ENCODE measurements at regions not wholly inside any gene's neighbourhood (a gene's known extent, or its start where the extent isn't known, plus 50 kb on each side); places are given as distances from the start of the nearest gene placed in this dataset.

GRCh38 chr11:81089242-81089641 is 1644.4 kb downstream of the FAM181B start:
- DNase-seq = no peak

DNA sequence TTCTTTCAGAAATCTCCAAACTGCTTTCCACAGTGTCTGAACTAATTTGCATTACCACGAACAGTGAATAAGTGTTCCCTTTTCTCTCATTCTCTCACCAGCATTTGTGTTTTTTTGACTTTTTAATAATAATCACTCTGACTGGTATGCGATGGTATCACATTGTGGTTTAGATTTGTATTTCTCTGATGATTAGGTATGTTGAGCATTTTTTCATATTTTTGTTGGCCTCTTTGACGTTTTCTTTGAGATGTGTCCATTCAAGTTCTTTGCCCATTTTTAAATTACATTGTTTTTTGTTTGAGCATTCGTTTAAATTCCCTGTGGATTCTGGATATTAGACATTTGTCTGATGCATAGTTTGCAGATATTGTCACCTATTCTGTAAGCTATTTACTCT is 1639.6 kb upstream of the TENM4 start:
- DNase-seq = no peak

- no peak for DNase-seq
Measured at GRCh38 chr11:81072273-81072672, 1631.4 kb upstream of the TENM4 start.

GRCh38 chr11:81071606-81072005 is 1630.8 kb upstream of the TENM4 start:
- DNase-seq = no peak

DNA sequence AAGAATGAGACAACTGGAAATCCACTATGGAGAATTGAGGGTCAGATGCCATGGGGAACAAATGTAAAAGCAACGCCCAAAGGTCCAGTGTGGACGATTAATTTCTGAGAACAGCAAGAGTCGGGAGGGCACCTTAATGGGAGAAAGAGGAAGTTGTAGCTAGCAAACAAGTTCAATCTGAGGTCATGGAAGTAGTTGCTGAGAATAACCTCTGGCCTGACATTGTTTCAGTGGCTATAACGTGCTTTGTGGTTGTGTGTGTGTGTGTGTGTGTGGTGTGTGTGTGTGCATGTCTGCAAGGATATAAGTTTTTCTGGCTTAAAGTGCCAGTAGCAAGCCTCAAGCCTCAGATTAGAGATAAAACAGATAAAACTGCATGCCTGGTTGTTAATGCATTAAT is 1630.1 kb upstream of the TENM4 start:
- no peak for DNase-seq

DNA sequence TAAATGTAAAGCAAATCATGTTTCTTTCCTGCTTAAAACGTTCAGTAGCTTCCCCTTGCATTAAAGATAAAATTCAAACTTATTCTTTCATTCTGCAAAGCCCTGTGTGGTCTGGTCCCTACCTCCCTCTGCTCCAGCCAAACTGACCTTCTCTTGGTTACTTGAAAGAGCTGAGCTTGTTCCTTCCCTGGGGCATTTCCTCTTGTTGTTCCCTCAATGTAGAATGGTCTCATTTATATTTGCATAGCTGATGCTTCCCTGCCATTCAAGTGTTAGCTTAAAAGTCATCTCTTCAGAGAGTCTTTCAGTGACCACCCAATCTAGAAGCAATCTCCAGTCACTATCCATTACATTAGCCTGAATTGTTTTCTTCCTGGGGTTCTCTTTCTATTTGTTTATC is 1618.5 kb upstream of the TENM4 start:
- no peak for DNase-seq

DNA sequence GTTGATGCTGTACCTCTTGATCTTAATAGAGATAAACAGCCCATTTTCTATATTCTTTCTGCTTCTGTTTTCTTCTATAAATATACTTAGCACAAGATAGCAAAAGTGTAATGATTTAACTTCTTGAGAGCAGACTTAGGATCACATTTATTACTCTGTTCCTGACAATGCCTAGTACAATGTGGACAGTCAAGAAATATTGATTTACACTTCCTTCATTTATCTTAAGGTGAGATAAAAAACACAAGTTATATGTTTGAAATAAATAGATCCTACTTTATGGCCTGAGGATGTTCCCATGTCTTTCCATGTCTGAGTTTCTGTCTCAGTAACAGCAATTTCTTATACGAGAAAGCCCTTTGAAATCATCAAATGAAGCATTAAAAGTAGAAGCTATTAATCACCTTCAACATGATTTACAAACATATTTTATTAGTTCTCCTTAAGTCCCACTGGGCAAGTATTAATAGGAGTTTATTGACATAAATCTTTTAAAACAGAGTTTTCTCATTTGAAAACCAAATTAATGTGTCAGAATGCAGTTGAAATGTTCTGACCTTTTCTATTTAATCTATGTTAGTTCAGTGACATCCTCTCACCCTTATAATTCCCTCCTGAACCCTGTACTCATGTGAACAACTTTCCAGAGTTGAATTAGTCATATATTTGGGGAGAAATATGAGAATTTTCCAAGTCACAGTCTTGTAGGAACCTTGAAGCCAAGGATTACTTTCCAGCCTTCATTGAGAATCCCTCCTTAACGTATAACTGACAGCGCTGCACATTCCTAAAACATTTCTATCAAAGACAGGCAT is 1611.7 kb upstream of the TENM4 start:
- no peak for DNase-seq

- DNase-seq = no peak
Measured at GRCh38 chr11:81039916-81040524, 1599.2 kb upstream of the TENM4 start.

GRCh38 chr11:81036168-81036870 is 1595.5 kb upstream of the TENM4 start:
- no peak for DNase-seq

DNA sequence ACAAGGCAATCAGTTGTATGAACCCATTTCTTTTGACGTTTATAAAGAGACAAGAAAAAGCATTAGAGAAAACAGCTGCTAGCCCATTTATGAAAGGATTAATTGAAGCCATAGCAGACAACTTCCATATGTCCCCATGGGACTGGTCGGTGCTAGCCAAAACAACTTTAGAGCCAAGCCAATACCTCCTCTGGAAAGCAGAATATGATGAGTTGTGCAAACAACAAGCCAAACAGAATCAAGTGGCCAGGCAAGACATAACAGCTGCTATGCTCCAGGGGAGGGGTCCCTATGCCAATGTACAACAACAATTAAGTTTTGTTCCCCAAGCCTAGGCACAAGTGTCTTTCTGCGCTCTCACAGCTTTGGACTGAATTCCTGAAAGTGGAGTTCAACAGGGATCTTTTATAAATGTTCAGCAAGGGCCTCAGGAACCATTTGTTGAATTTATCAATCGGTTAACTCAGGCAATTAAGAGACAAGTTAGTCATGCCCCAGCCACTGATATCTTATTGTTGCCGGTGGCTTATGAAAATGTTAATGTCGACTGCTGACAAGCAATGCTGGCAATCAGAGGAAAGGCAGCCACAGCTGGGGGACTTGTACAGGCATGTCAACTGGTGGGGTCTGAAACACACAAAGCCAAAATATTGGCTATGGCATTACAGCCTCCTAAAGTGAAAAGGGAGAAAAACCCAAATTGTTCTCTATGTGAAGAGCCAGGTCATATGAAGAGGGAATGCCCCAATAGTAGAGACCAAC is 1593.1 kb upstream of the TENM4 start:
- DNase-seq = peak; percentile 15

- DNase-seq = no peak
Measured at GRCh38 chr11:81032906-81033305, 1592.1 kb upstream of the TENM4 start.

DNA sequence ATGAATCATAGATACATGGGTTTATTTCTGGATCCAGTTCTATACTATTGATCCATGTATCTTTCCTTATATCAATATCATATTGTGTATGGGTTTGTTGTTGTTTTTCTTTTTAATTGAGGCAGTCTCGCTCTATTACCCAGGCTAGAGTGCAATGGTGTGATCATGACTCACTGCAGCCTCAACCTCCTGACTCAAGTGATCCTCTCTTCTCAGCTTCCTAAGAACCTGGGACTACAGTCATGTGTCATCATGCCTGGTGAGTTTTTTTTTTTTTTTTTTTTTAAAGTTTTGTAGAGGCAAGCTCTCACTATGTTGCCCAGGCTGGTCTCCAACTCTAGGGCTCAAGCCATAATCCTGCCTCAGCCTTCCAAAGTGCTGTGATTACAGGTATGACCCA is 1589.4 kb upstream of the TENM4 start:
- no peak for DNase-seq

DNA sequence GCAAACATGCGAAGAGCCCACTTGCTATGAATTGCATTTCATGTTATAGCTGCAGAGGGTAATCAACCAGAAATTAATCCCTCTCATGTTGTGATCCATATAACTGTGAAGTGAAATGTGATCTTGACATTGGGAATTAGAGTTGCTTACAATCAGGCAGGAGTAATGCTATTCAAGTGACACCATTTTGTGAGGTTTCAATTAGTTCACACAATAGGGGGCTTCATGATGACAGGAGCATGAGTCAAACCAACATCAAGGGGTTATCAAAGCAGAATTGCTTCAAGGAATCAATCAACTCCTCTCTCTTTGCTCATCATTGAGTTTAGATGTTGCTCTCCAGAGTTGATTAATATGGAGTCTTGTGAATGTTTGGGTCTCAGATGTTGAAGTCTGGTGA is 1585.2 kb upstream of the TENM4 start:
- no peak for DNase-seq

GRCh38 chr11:81022057-81022456 is 1581.2 kb upstream of the TENM4 start:
- DNase-seq = no peak

- DNase-seq = no peak
Measured at GRCh38 chr11:81010631-81011030, 1569.8 kb upstream of the TENM4 start.

GRCh38 chr11:81007046-81007445 is 1566.2 kb upstream of the TENM4 start:
- no peak for DNase-seq

- DNase-seq = no peak
Measured at GRCh38 chr11:81005595-81005994, 1564.8 kb upstream of the TENM4 start.

- no peak for DNase-seq
Measured at GRCh38 chr11:81004576-81004975, 1563.7 kb upstream of the TENM4 start.

GRCh38 chr11:81002374-81002773 is 1561.5 kb upstream of the TENM4 start:
- DNase-seq = no peak

GRCh38 chr11:81000735-81001134 is 1559.9 kb upstream of the TENM4 start:
- no peak for DNase-seq

DNA sequence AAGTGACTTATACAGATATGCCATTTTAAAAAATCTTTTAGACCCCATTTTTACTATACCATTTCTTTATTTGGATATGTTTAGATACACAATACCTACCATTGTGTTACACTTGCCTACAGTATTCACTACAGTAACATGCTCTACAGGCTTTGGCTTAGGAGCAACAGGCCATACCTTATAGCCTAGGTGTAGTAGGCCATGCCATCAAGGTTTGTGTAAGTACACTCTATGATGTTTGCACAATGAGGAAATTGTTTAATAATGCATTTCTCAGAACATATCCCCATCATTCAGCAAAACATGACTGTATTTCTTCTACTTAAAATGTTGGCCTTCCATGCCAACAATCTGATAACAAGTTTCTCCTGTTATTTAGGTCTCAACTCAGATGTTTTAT is 1559.5 kb upstream of the TENM4 start:
- no peak for DNase-seq

GRCh38 chr11:80995523-80995922 is 1554.7 kb upstream of the TENM4 start:
- DNase-seq = no peak

DNA sequence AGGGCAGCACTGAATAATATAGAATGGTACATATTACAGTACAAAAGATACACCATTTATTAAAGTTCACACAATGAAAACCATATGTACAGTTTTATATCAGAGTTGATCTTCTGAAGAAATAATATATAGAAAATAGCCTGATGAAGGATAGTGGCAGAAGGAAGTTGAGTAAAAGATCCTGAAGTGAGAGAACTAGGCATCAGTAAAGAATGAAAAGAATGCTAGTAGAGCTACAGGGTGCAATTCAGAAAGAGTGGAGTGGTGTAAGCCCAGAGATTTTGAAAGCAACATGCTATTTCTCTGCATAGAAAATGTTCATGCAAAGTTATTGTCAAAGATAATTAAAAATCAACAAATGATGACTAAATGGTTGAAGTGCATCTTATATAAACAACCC is 1552.7 kb upstream of the TENM4 start:
- no peak for DNase-seq

Measured in right hindlimb (tissue), 1 donor.